Tibial nerve (tissue), 4 donors: ENCODE measurements at regions not wholly inside any gene's neighbourhood (a gene's known extent, or its start where the extent isn't known, plus 50 kb on each side); places are given as distances from the start of the nearest gene placed in this dataset.
"Not testable (repeated sequence)": the region's sequence is repeated elsewhere in the genome, so short reads cannot be mapped to it uniquely, and the experiment has no call there.

Experiments used
- DNase-seq, 2 donors: peaks; one replicate each; pipeline ENCODE4 v3.0.0-alpha.2; 2019; ENCODE audit warnings: low spot score in 2 of 2
- H3K27ac ChIP-seq, 4 donors: fragments of 200-600 bp; sonication (generic) in 3 of 4; one replicate each; pipeline ENCODE4 v1.5.1; 2017 to 2019; ENCODE audit warnings: mild to moderate bottlenecking in 1 of 4
- H3K27me3 ChIP-seq, 2 donors: fragments of 200-600 bp; sonication (generic) in 1 of 2; one replicate each; pipeline versions ENCODE4 v1.5.1 to v1.6.0; 2017 to 2019
- H3K36me3 ChIP-seq, 3 donors: fragments of 200-600 bp; sonication (generic); one replicate each; pipeline ENCODE4 v1.5.1; 2018 to 2019
- H3K4me1 ChIP-seq, 4 donors: fragments of 200-600 bp; sonication (generic) in 3 of 4; one replicate each; pipeline ENCODE4 v1.5.1; 2017 to 2019
- H3K4me3 ChIP-seq, 4 donors: fragments of 200-600 bp; sonication (generic) in 3 of 4; one replicate each; pipeline ENCODE4 v1.5.1; 2017 to 2019; ENCODE audit warnings: mild to moderate bottlenecking in 1 of 4, moderate library complexity in 1 of 4
- H3K9me3 ChIP-seq, 4 donors: fragments of 200-600 bp; sonication (generic) in 3 of 4; one replicate each; pipeline ENCODE4 v1.5.1; 2017 to 2019
- CTCF ChIP-seq, 5 experiments: fragments of 200-600 bp in 3 of 5; fragments of 450-650 bp in 2 of 5; sonication (generic) in 3 of 5; IDR thresholded peaks; one replicate each; pipeline ENCODE4 v1.5.1; 2016 to 2019; ENCODE audit warnings: antibody characterized with exemption in 5 of 5, mild to moderate bottlenecking in 3 of 5, moderate library complexity in 2 of 5
- EP300 ChIP-seq, 2 donors: sonication (generic); formaldehyde crosslinking; IDR thresholded peaks; one replicate each; pipeline ENCODE4 v1.6.1; 2017; ENCODE audit warnings: antibody characterized with exemption in 2 of 2, mild to moderate bottlenecking in 1 of 2
- POLR2A ChIP-seq, 2 donors: fragments of 450-650 bp; IDR thresholded peaks; one replicate each; pipeline ENCODE4 v1.6.1; 2017; ENCODE audit warnings: antibody characterized with exemption in 2 of 2, mild to moderate bottlenecking in 2 of 2, moderate library complexity in 2 of 2
- WGBS, 2 donors: methylation state at CpG; one replicate each; pipeline ENCODE4 v1.1.5; 2018; 5-methylcytosine and 5-hydroxymethylcytosine counted together

GRCh38 chr6:115137910-115138309 lies 795.1 kb upstream of the HS3ST5 start:
- TF ChIP-seq EP300 (IDR thresholded peaks at IDR 0.05): no peak
- no peak for TF ChIP-seq POLR2A (IDR thresholded peaks at IDR 0.05)
- no peak for TF ChIP-seq CTCF (IDR thresholded peaks at IDR 0.05)
- DNase-seq: no peak
- no peaks in the 10 kb centered on the region for H3K4me1 ChIP-seq
- H3K36me3 ChIP-seq: no peaks in the 10 kb centered on the region
- H3K9me3 ChIP-seq: no peaks in the 10 kb centered on the region
- no peak overlapping the region for H3K4me3 ChIP-seq
- H3K27ac ChIP-seq: no peak overlapping the region
- 30 to 52% methylated on average over 2 of the region's 2 CpGs for WGBS, 2 donors
- H3K27me3 ChIP-seq: no peaks in the 10 kb centered on the region

GRCh38 chr6:115133790-115134189 lies 791.0 kb upstream of the HS3ST5 start:
- TF ChIP-seq CTCF (IDR thresholded peaks at IDR 0.05) (no peak), POLR2A (IDR thresholded peaks at IDR 0.05) (no peak), EP300 (IDR thresholded peaks at IDR 0.05) (no peak)
- Histone ChIP-seq H3K27ac (no peak overlapping the region), H3K4me1 (no peaks in the 10 kb centered on the region), H3K9me3 (peaks cover 0 to 9% (median 0%) of the 10 kb centered on the region in 4 donors), H3K27me3 (no peaks in the 10 kb centered on the region), H3K4me3 (no peak overlapping the region), H3K36me3 (no peaks in the 10 kb centered on the region)
- DNase-seq: no peak
- 88 to 95% methylated on average over 2 of the region's 2 CpGs for WGBS, 2 donors

GRCh38 chr6:115131709-115132490 lies 789.1 kb upstream of the HS3ST5 start:
- TF ChIP-seq CTCF (IDR thresholded peaks at IDR 0.05) (no peak), EP300 (IDR thresholded peaks at IDR 0.05) (no peak), POLR2A (IDR thresholded peaks at IDR 0.05) (no peak)
- no peak for DNase-seq
- WGBS, 2 donors: 87 to 88% methylated on average over 5 of the region's 5 CpGs

GRCh38 chr6:115121513-115121912 lies 778.7 kb upstream of the HS3ST5 start:
- not testable (repeated sequence) for H3K4me3 ChIP-seq, H3K9me3 ChIP-seq, H3K36me3 ChIP-seq, DNase-seq, H3K27ac ChIP-seq, H3K4me1 ChIP-seq, H3K27me3 ChIP-seq
- 87 to 90% methylated on average over 11 of the region's 11 CpGs for WGBS, 2 donors

More at GRCh38 chr6:115131709-115132490, 789.1 kb upstream of the HS3ST5 start:
- Histone ChIP-seq H3K36me3 (no peaks in the 10 kb centered on the region), H3K4me1 (no peaks in the 10 kb centered on the region), H3K4me3 (no peak overlapping the region), H3K27me3 (no peaks in the 10 kb centered on the region), H3K9me3 (peaks cover 0 to 9% (median 0%) of the 10 kb centered on the region in 4 donors), H3K27ac (no peak overlapping the region)

GRCh38 chr6:115120391-115120790 lies 777.6 kb upstream of the HS3ST5 start:
- no peak for DNase-seq
- Histone ChIP-seq H3K9me3 (peaks cover 0 to 8% (median 0%) of the 10 kb centered on the region in 4 donors), H3K4me3 (no peak overlapping the region), H3K27me3 (no peaks in the 10 kb centered on the region), H3K36me3 (no peaks in the 10 kb centered on the region), H3K27ac (no peak overlapping the region), H3K4me1 (no peaks in the 10 kb centered on the region)
- TF ChIP-seq POLR2A (IDR thresholded peaks at IDR 0.05) (no peak), CTCF (IDR thresholded peaks at IDR 0.05) (no peak), EP300 (IDR thresholded peaks at IDR 0.05) (no peak)
- 47 to 54% methylated on average over 1 of the region's 1 CpG for WGBS, 2 donors
